PC-3 (cell line): ENCODE measurements at regions not wholly inside any gene's neighbourhood (a gene's known extent, or its start where the extent isn't known, plus 50 kb on each side); places are given as distances from the start of the nearest gene placed in this dataset.

Experiments used
- ATAC-seq: fragments of 200-7000 bp; cut with Tn5 transposase; 2 replicates; pipeline ENCODE4 v1.9.1; 2020; ENCODE audit warnings: mild to moderate bottlenecking, moderate library complexity
- BruUV-seq: library from RNA; stranded (reverse); fragments of 400-500 nt; replicated peaks from 2 replicates; lab custom pipeline; 2021; lab: Mats Ljungman, UMichigan
- CTCF ChIA-PET: fragments of 300-600 bp; sonication (Branson Sonifier 250); formaldehyde crosslinking; loops from one replicate; lab custom pipeline; 2022; ENCODE audit warnings: antibody characterized with exemption; lab: Charles Lee
- POLR2A ChIA-PET: fragments of 300-600 bp; sonication (Branson Sonifier 250); formaldehyde crosslinking; loops from one replicate; lab custom pipeline; 2022; ENCODE audit warnings: antibody characterized with exemption; ENCODE audit not compliant: unreplicated experiment; lab: Charles Lee
- DNase-seq: peaks from one replicate; pipeline ENCODE4 v3.0.0-alpha.2; 2015
- H2AFZ ChIP-seq: fragments of 300-600 bp; sonication (generic); 2 replicates; pipeline ENCODE4 v1.6.0; 2016; ENCODE audit warnings: antibody characterized with exemption, low read length
- H3F3A ChIP-seq: fragments of 300-600 bp; sonication (generic); one replicate; pipeline ENCODE4 v1.6.0; 2017; ENCODE audit warnings: antibody characterized with exemption, low read length, control low read depth, mild to moderate bottlenecking; ENCODE audit not compliant: unreplicated experiment
- H3K27ac ChIP-seq: fragments of 300-600 bp; sonication (generic); 2 replicates; pipeline ENCODE4 v1.5.1; 2016; ENCODE audit warnings: mild to moderate bottlenecking, low read length
- H3K27me3 ChIP-seq: fragments of 300-600 bp; sonication (generic); 2 replicates; pipeline ENCODE4 v1.6.1; 2016; ENCODE audit warnings: low read length, mixed read lengths
- H3K36me3 ChIP-seq: fragments of 300-600 bp; sonication (generic); 2 replicates; pipeline ENCODE4 v1.6.1; 2016; ENCODE audit warnings: low read depth, mixed run types, low read length, mixed read lengths
- H3K4me1 ChIP-seq: fragments of 300-600 bp; sonication (generic); 2 replicates; pipeline ENCODE4 v1.5.1; 2016; ENCODE audit warnings: low read length; ENCODE audit not compliant: insufficient read depth
- H3K4me2 ChIP-seq: fragments of 300-600 bp; sonication (generic); 2 replicates; pipeline ENCODE4 v1.6.0; 2016; ENCODE audit warnings: low read length
- H3K4me3 ChIP-seq: fragments of 300-600 bp; sonication (generic); 2 replicates; pipeline ENCODE4 v1.5.1; 2016; ENCODE audit warnings: mild to moderate bottlenecking, low read length, mixed read lengths
- H3K79me2 ChIP-seq: fragments of 300-600 bp; sonication (generic); 2 replicates; pipeline ENCODE4 v1.6.1; 2017; ENCODE audit warnings: low read length, mixed read lengths
- H3K9ac ChIP-seq: fragments of 300-600 bp; sonication (generic); 2 replicates; pipeline ENCODE4 v1.6.0; 2016; ENCODE audit warnings: mild to moderate bottlenecking, low read length
- H3K9me2 ChIP-seq: fragments of 300-600 bp; sonication (generic); replicated peaks from 2 replicates; pipeline ENCODE4 v1.6.1; 2016; ENCODE audit warnings: mixed run types, low read length, mixed read lengths
- H3K9me3 ChIP-seq: fragments of 300-600 bp; sonication (generic); 2 replicates; pipeline ENCODE4 v1.6.1; 2016; ENCODE audit warnings: low read length, mixed read lengths
- H4K20me1 ChIP-seq: fragments of 300-600 bp; sonication (generic); 2 replicates; pipeline ENCODE4 v1.6.1; 2016; ENCODE audit warnings: low read length, mixed read lengths
- EZH2 ChIP-seq: fragments of 300-600 bp; sonication (generic); IDR thresholded peaks from one replicate; pipeline ENCODE4 v1.6.1; 2017; ENCODE audit warnings: antibody characterized with exemption, mild to moderate bottlenecking, low read length; ENCODE audit not compliant: unreplicated experiment
- EZH2phosphoT487 ChIP-seq: fragments of 300-600 bp; sonication (generic); IDR thresholded peaks from 2 replicates; pipeline ENCODE4 v1.6.1; 2018; ENCODE audit warnings: mild to moderate bottlenecking, antibody characterized with exemption, low read length, borderline replicate concordance
- intact Hi-C: fragments of 100-400 bp; cut with micrococcal nuclease; formaldehyde crosslinking; loops from 2 replicates; pipeline ENCODE4 v1.9.0; 2023
- TF ChIP-seq, protein P1 (sequence below): fragments of 300-600 bp; sonication (generic); conservative IDR thresholded peaks from 2 replicates; pipeline ENCODE4 v1.5.1; 2017; ENCODE audit warnings: antibody characterized with exemption, low read depth, mild to moderate bottlenecking, low read length

DNA sequence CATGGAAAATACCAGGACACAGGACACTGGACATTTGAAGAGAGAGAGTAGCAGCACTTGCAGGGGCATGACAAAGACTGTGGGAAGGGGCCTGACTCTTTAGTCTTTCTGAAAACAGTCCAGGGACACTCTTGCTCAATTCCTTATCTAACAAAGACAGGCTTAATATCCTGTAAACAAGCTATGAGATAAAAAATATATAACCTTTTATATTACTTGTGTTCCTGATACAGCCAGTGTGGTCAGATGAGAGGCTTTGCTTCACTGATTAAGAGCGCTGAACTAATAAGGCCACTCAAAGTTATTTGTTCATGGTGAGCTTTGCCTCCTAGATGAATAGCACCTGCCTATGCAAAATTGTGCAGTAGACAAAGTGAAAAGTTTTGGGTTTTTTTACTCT lies 518.7 kb downstream of the LRRC70 start:
- ATAC-seq (no peak), DNase-seq (no peak)
- H3K9ac ChIP-seq: no peak overlapping the region
- no peaks in the 10 kb centered on the region for H3K36me3 ChIP-seq
- TF ChIP-seq EZH2 (no peak), EZH2phosphoT487 (no peak)
- TF ChIP-seq, protein P1, sequence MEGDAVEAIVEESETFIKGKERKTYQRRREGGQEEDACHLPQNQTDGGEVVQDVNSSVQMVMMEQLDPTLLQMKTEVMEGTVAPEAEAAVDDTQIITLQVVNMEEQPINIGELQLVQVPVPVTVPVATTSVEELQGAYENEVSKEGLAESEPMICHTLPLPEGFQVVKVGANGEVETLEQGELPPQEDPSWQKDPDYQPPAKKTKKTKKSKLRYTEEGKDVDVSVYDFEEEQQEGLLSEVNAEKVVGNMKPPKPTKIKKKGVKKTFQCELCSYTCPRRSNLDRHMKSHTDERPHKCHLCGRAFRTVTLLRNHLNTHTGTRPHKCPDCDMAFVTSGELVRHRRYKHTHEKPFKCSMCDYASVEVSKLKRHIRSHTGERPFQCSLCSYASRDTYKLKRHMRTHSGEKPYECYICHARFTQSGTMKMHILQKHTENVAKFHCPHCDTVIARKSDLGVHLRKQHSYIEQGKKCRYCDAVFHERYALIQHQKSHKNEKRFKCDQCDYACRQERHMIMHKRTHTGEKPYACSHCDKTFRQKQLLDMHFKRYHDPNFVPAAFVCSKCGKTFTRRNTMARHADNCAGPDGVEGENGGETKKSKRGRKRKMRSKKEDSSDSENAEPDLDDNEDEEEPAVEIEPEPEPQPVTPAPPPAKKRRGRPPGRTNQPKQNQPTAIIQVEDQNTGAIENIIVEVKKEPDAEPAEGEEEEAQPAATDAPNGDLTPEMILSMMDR: no peak
- no peaks in the 10 kb centered on the region for H3K27me3 ChIP-seq
- no peaks in the 10 kb centered on the region for H3F3A ChIP-seq
- no peaks in the 10 kb centered on the region for H3K9me2 ChIP-seq
- no peak overlapping the region for H3K4me3 ChIP-seq
- BruUV-seq: no TSS peak
- no peaks in the 10 kb centered on the region for H3K9me3 ChIP-seq
- no peak overlapping the region for H3K4me2 ChIP-seq
- no peak overlapping the region for H3K27ac ChIP-seq
- H4K20me1 ChIP-seq: no peaks in the 10 kb centered on the region
- no peaks in the 10 kb centered on the region for H3K79me2 ChIP-seq
- ChIA-PET CTCF (no interaction called here), POLR2A (no interaction called here)
- no peak overlapping the region for H2AFZ ChIP-seq
- intact Hi-C loops: no loop called here
- no peaks in the 10 kb centered on the region for H3K4me1 ChIP-seq

DNA sequence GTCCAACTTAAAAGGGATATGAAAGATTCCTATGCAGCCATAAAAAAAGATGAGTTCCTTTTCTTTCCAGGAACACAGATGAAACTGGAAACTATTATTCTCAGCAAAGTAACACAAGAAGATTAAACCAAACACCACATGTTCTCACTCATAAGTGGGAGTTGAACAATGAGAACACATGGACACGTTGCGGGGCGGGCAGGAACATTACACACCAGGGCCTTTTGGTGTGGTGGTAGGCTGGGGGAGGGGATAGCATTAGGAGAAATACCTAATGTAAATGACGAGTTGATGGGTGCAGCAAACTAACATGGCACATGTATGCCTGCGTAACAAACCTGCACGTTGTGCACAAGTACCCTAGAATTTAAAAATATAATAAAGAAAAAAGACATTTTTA lies 516.1 kb downstream of the LRRC70 start:
- H3K9me3 ChIP-seq: no peaks in the 10 kb centered on the region
- no TSS peak for BruUV-seq

GRCh38 chr5:63089147-63089546 lies 510.5 kb downstream of the LRRC70 start:
- no peaks in the 10 kb centered on the region for H4K20me1 ChIP-seq
- ATAC-seq: no peak
- H3K9me3 ChIP-seq: no peaks in the 10 kb centered on the region
- H3K9ac ChIP-seq: no peak overlapping the region
- H3K27me3 ChIP-seq: no peaks in the 10 kb centered on the region
- intact Hi-C loops: no loop called here
- no peaks in the 10 kb centered on the region for H3K9me2 ChIP-seq
- ChIA-PET POLR2A (no interaction called here), CTCF (no interaction called here)
- no peak overlapping the region for H3K4me2 ChIP-seq
- TF ChIP-seq, protein P1: no peak
- TF ChIP-seq EZH2 (no peak), EZH2phosphoT487 (no peak)
- H2AFZ ChIP-seq: no peak overlapping the region
- H3K4me3 ChIP-seq: no peak overlapping the region
- H3K36me3 ChIP-seq: no peaks in the 10 kb centered on the region
- BruUV-seq: no TSS peak
- H3K27ac ChIP-seq: no peak overlapping the region
- H3K79me2 ChIP-seq: no peaks in the 10 kb centered on the region
- no peaks in the 10 kb centered on the region for H3F3A ChIP-seq
- DNase-seq: no peak
- H3K4me1 ChIP-seq: no peaks in the 10 kb centered on the region

More for the DNA sequence above, 516.1 kb downstream of the LRRC70 start:
- no peak for ATAC-seq
- intact Hi-C loops: no loop called here
- Histone ChIP-seq H3K27me3 (no peaks in the 10 kb centered on the region), H3K27ac (no peak overlapping the region), H3F3A (no peaks in the 10 kb centered on the region), H2AFZ (no peak overlapping the region), H3K4me1 (no peaks in the 10 kb centered on the region), H4K20me1 (no peaks in the 10 kb centered on the region), H3K79me2 (no peaks in the 10 kb centered on the region), H3K9me2 (no peaks in the 10 kb centered on the region), H3K36me3 (no peaks in the 10 kb centered on the region), H3K9ac (no peak overlapping the region), H3K4me2 (no peak overlapping the region), H3K4me3 (no peak overlapping the region)
- no peak for DNase-seq
- POLR2A ChIA-PET: no interaction called here
- no peak for TF ChIP-seq EZH2phosphoT487
- TF ChIP-seq, protein P1: no peak
- CTCF ChIA-PET: no interaction called here
